Heart left ventricle (tissue), 16 donors: ENCODE measurements at regions not wholly inside any gene's neighbourhood (a gene's known extent, or its start where the extent isn't known, plus 50 kb on each side); places are given as distances from the start of the nearest gene placed in this dataset.

Experiments
- ATAC-seq, 4 donors: fragments of 200-7000 bp; cut with Tn5 transposase; one replicate each; pipeline ENCODE4 v1.9.1; 2020 to 2022; ENCODE audit warnings: moderate library complexity in 4 of 4, mild to moderate bottlenecking in 3 of 4, moderate number of reproducible peaks in 1 of 4
- DNase-seq, 5 donors: peaks; one replicate each; pipeline ENCODE4 v3.0.0-alpha.2; 2020
- H3K27ac ChIP-seq, 12 donors: fragments of 200-600 bp; sonication (generic) in 4 of 12; one replicate each; pipeline versions ENCODE4 v1.5.0 to v1.8.0; 2016 to 2022; ENCODE audit warnings: mild to moderate bottlenecking in 2 of 12
- H3K27me3 ChIP-seq, 9 donors: fragments of 200-600 bp; sonication (generic) in 2 of 9; one replicate each; pipeline versions ENCODE4 v1.5.1 to v1.8.0; 2016 to 2022; ENCODE audit warnings: mild to moderate bottlenecking in 3 of 9
- H3K36me3 ChIP-seq, 9 donors: fragments of 200-600 bp; sonication (generic) in 2 of 9; one replicate each; pipeline versions ENCODE4 v1.5.0 to v1.8.0; 2018 to 2022; ENCODE audit warnings: mild to moderate bottlenecking in 2 of 9
- H3K4me1 ChIP-seq, 12 donors: fragments of 200-600 bp; sonication (generic) in 4 of 12; one replicate each; pipeline versions ENCODE4 v1.5.0 to v1.8.0; 2016 to 2022; ENCODE audit warnings: mild to moderate bottlenecking in 3 of 12
- H3K4me3 ChIP-seq, 12 donors: fragments of 200-600 bp; sonication (generic) in 4 of 12; one replicate each; pipeline versions ENCODE4 v1.5.0 to v1.8.0; 2017 to 2022; ENCODE audit warnings: mild to moderate bottlenecking in 9 of 12, moderate library complexity in 4 of 12
- H3K9me3 ChIP-seq, 12 donors: fragments of 200-600 bp; sonication (generic) in 4 of 12; one replicate each; pipeline versions ENCODE4 v1.5.0 to v1.8.0; 2016 to 2022; ENCODE audit warnings: mild to moderate bottlenecking in 1 of 12
- POLR2A ChIP-seq, 2 donors: fragments of 450-650 bp; IDR thresholded peaks; one replicate each; pipeline ENCODE4 v1.6.1; 2017; ENCODE audit warnings: antibody characterized with exemption in 2 of 2, mild to moderate bottlenecking in 2 of 2, moderate library complexity in 2 of 2
- WGBS, 4 donors: extraction: QIAGEN DNeasy Blood & Tissue Kit in 2 of 4; methylation state at CpG; one replicate each; pipeline versions ENCODE4 v1.1.5 to v1.1.7; 2013 to 2018; 5-methylcytosine and 5-hydroxymethylcytosine counted together
- intact Hi-C, 10 donors: fragments of 100-400 bp; cut with DNase I; formaldehyde crosslinking; loops; one replicate each; pipeline versions ENCODE4 v1.11.1 to v1.14.2; 2022
- TF ChIP-seq, protein P1 (sequence below), 12 donors: fragments of 200-600 bp; sonication (generic) in 4 of 12; IDR thresholded peaks; one replicate each; pipeline versions ENCODE4 v1.5.0 to v1.8.0; 2018 to 2022; ENCODE audit warnings: antibody characterized with exemption in 12 of 12, mild to moderate bottlenecking in 5 of 12
- donor health status: ischemic (EF 13 %, LVEDD 7.1; RV severe dilation, severe dysfunction).
- donor health status: healthy with polysubstance abuse.
- donor health status: DM: no; HTN: yes; CAD: no.
- donor health status: DM: no; HTN: no; CAD: no.
- donor health status: ischemic (EF 25% LVEDD 6.9; RV normal size, moderate dysfunction).
- donor health status: ischemic (EF 25% LVEDD 5.7; RV mildly dilated, moderate dysfunction).
- donor health status: healthy.
- donor health status: DM: yes; HTN: yes; CAD: no.
- donor health status: ischemic (EF 35%, LVEDD 5.7; RV mildly dilated, moderate dysfunction).
- donor health status: nonischemic (EF 11% LVEDD 7.7; RV severe dilation, severe dysfunction).
- donor health status: DM: yes; HTN: yes; CAD: no.
- donor health status: PGD.
- donor health status: ischemic (EF 29% LVEDD 5.4; RV normal size, mild dysfunction).
- donor health status: nonischemic (EF 23%, LVEDD 6.1; RV moderate dilation, normal function).

DNA sequence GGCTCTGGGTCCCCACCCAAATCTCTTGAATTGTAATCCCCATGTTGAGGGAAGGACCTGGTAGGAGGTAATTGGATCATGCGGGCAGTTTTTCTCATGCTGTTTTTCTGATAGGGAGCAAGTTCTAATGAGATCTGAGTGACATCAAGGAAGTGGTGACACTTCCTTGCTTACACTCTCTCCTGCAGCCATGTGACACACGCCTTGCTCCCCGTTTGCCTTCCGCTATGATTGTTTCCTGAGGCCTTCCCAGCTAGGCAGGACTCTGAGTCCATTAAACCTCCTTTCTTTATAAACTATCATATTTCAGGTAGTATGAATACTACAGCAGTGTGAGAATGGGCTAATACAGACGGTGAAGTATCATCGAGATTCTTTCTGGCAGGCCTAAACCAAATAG is 1040.4 kb upstream of the MIR17HG start:
- intact Hi-C loops = no loop called here
- ATAC-seq (no peak), DNase-seq (no peak)
- H3K27ac ChIP-seq = no peak overlapping the region
- H3K36me3 ChIP-seq = no peaks in the 10 kb centered on the region
- H3K4me1 ChIP-seq = no peaks in the 10 kb centered on the region
- H3K27me3 ChIP-seq = no peaks in the 10 kb centered on the region
- 86 to 95% (median 89%) methylated on average over 6 of the region's 6 CpGs for WGBS, 4 donors
- no peaks in the 10 kb centered on the region for H3K9me3 ChIP-seq
- no peak overlapping the region for H3K4me3 ChIP-seq
- TF ChIP-seq, protein P1, sequence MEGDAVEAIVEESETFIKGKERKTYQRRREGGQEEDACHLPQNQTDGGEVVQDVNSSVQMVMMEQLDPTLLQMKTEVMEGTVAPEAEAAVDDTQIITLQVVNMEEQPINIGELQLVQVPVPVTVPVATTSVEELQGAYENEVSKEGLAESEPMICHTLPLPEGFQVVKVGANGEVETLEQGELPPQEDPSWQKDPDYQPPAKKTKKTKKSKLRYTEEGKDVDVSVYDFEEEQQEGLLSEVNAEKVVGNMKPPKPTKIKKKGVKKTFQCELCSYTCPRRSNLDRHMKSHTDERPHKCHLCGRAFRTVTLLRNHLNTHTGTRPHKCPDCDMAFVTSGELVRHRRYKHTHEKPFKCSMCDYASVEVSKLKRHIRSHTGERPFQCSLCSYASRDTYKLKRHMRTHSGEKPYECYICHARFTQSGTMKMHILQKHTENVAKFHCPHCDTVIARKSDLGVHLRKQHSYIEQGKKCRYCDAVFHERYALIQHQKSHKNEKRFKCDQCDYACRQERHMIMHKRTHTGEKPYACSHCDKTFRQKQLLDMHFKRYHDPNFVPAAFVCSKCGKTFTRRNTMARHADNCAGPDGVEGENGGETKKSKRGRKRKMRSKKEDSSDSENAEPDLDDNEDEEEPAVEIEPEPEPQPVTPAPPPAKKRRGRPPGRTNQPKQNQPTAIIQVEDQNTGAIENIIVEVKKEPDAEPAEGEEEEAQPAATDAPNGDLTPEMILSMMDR (IDR thresholded peaks at IDR 0.05) = no peak
- TF ChIP-seq POLR2A (IDR thresholded peaks at IDR 0.05) = no peak

DNA sequence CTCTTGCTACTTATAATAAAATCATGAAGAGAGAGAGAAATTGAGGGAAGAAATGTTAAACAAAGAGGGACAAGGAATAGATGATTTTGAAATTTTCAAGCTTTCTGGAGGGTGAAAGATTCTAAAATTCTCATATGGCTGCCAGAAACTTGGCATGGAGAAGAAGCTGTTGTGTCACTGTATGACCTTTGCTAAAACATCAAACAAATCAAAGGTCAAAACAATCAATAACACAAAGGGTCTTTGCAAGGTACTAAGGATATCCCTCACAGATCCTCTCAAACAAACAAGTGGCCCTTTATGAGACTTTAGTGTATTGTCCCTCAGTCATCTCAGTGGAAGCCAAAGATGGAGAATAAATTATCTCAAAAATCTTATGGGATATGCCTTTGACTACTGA is 1039.2 kb upstream of the MIR17HG start:
- no peaks in the 10 kb centered on the region for H3K27me3 ChIP-seq
- intact Hi-C loops = no loop called here
- H3K9me3 ChIP-seq = no peaks in the 10 kb centered on the region
- no peak for TF ChIP-seq POLR2A (IDR thresholded peaks at IDR 0.05)
- ATAC-seq (no peak), DNase-seq (no peak)
- H3K4me1 ChIP-seq = no peaks in the 10 kb centered on the region
- H3K27ac ChIP-seq = no peak overlapping the region
- no peaks in the 10 kb centered on the region for H3K36me3 ChIP-seq
- no peak overlapping the region for H3K4me3 ChIP-seq

DNA sequence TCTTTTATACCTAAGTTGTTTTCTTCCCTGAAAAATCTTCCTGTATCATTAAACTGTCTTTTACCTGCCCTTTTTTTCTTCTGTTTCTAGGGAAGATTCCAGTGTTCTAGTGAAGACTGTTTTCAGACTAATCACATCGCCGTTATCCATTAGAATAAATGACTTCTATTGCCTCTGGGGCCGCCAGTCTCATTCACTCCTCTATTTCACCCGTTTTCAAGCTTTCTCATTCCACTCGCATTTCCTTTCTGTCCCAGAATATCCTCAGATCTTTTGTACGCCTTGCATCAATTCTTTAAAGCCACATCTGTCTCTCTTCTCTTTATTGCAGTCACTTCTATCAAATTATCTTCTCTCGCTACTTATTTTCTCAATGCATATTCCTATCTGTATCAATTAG is 1035.6 kb upstream of the MIR17HG start:
- Histone ChIP-seq H3K27ac (no peak overlapping the region), H3K27me3 (no peaks in the 10 kb centered on the region), H3K4me3 (no peak overlapping the region), H3K9me3 (no peaks in the 10 kb centered on the region), H3K4me1 (no peaks in the 10 kb centered on the region), H3K36me3 (no peaks in the 10 kb centered on the region)
- DNase-seq = no peak
- intact Hi-C loops = no loop called here
- ATAC-seq = no peak
- no peak for TF ChIP-seq POLR2A (IDR thresholded peaks at IDR 0.05)
- TF ChIP-seq, protein P1 (IDR thresholded peaks at IDR 0.05) = no peak
- WGBS, 4 donors = 81 to 88% (median 84%) methylated on average over 7 of the region's 7 CpGs

DNA sequence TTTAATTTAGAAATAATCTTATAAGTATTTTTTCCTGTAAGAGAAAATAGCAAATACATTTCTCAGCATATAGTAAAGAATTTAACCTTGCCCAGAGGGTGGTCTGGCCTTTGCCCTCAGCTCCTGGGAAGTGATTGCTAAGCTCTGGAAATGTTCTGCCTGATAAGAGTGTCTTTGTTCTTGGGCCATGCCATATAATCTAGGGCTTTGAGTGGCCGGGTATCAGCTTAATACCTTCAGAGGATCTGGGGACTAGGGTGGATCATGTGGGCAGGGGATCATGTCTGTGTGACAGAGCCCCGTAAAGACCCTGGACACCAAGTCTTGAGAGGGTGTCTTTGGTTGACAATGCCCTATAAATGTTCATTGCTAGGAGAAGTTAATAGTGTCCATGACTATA is 1032.4 kb upstream of the MIR17HG start:
- DNase-seq (no peak), ATAC-seq (no peak)
- TF ChIP-seq, protein P1 (IDR thresholded peaks at IDR 0.05) = no peak
- no peak for TF ChIP-seq POLR2A (IDR thresholded peaks at IDR 0.05)
- intact Hi-C loops = no loop called here
- WGBS, 4 donors = 37 to 48% (median 41%) methylated on average over 2 of the region's 2 CpGs
- H3K4me1 ChIP-seq = no peaks in the 10 kb centered on the region
- no peak overlapping the region for H3K4me3 ChIP-seq
- no peaks in the 10 kb centered on the region for H3K27me3 ChIP-seq
- H3K36me3 ChIP-seq = no peaks in the 10 kb centered on the region
- H3K27ac ChIP-seq = no peak overlapping the region
- H3K9me3 ChIP-seq = no peaks in the 10 kb centered on the region

DNA sequence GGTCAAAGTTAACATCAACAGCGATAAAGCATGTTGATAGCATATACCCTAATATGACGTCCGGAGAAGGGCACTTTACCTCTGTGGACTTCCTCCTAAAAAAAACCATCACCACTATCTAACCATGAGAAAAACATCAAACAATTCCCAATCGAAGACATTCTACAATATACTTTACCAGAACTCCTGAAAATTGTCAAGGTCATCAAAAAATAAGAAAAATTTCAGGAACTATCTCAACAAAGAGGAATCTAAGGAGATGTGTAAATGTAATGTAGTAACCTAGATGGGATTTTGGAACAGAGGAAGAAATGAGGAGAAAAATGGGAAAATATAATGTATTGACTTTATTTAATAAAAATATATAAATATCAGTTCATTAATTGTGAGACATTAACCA is 1026.8 kb upstream of the MIR17HG start:
- no peak for TF ChIP-seq POLR2A (IDR thresholded peaks at IDR 0.05)
- DNase-seq (no peak), ATAC-seq (no peak)
- Histone ChIP-seq H3K4me1 (no peaks in the 10 kb centered on the region), H3K36me3 (no peaks in the 10 kb centered on the region), H3K27ac (no peak overlapping the region), H3K4me3 (no peak overlapping the region), H3K27me3 (no peaks in the 10 kb centered on the region), H3K9me3 (no peaks in the 10 kb centered on the region)
- intact Hi-C loops = no loop called here
- WGBS, 4 donors = 83 to 84% (median 84%) methylated on average over 4 of the region's 4 CpGs
